ENCODE measurements at regions not wholly inside any gene's neighbourhood (a gene's known extent, or its start where the extent isn't known, plus 50 kb on each side); places are given as distances from the start of the nearest gene placed in this dataset.

- H4K8ac ChIP-seq (ENCODE audit: extremely low read depth, insufficient read depth, low read length) = no peak overlapping the region
- no peaks in the 10 kb centered on the region for H3K79me2 ChIP-seq (ENCODE audit: control insufficient read depth in 1 of 2, insufficient read depth in 2 of 2, low read length in 2 of 2)
- POLR2A ChIA-PET (ENCODE audit: partially characterized antibody) = no interaction called here
Observed at GRCh38 chr2:2823061-2823753, 492.1 kb upstream of the MYT1L start.

More at GRCh38 chr2:2823061-2823753, 492.1 kb upstream of the MYT1L start:
- no peak overlapping the region for H2BK15ac ChIP-seq (ENCODE audit: low read length)
- H2AK5ac ChIP-seq (ENCODE audit: low read depth, low read length) = no peak overlapping the region
- no peak overlapping the region for H3K4me2 ChIP-seq (ENCODE audit: insufficient read depth in 1 of 2, low read depth in 2 of 2, low read length in 2 of 2)
- CTCF ChIA-PET (ENCODE audit: partially characterized antibody) = interaction anchor here (1.4 kb wide), 1 partner anchor 21 kb away, joined by 4 read pairs; no protein-coding TSS in a partner anchor
- DNase-seq (ENCODE audit: low read depth in 1 of 2, low spot score in 2 of 2) (peak in 1 of 2 experiments; percentile 23), FAIRE-seq (no peak)
- H2AFZ ChIP-seq (ENCODE audit: low read length) = no peak overlapping the region
- 89% methylated on average over 3 of the region's 3 CpGs; no CpG with 5 or more reads in 1 of the 2 experiments for WGBS, 2 experiments (ENCODE audit: extremely low coverage in 1 of 2, insufficient coverage in 1 of 2, insufficient read length in 1 of 2, insufficient replicate concordance in 2 of 2, low coverage in 1 of 2, low lambda C conversion rate in 2 of 2, missing lambda C conversion rate in 1 of 2)
- no peak overlapping the region for H4K91ac ChIP-seq (replicated peaks; ENCODE audit: insufficient read length, low read length)
- H2BK5ac ChIP-seq (ENCODE audit: low read depth, low read length) = no peak overlapping the region
- no peak for TF ChIP-seq YY1 (IDR thresholded peaks at IDR 0.05; ENCODE audit: low read depth, low read length)
- TF ChIP-seq TAF7 (optimal IDR thresholded peaks at IDR 0.05; ENCODE audit: borderline replicate concordance, low read depth, low read length) = no peak
- TF ChIP-seq CHD2 (IDR thresholded peaks at IDR 0.05; ENCODE audit: low read length) = no peak
- TF ChIP-seq ATF3 (IDR thresholded peaks at IDR 0.05; ENCODE audit: insufficient read depth, low read depth, low read length) = no peak
- TF ChIP-seq CEBPB (IDR thresholded peaks at IDR 0.05; ENCODE audit: low read depth, low read length) = no peak
- TF ChIP-seq SUZ12 (IDR thresholded peaks at IDR 0.05; ENCODE audit: low read length) = no peak
- no peak for TF ChIP-seq POLR2AphosphoS5 (IDR thresholded peaks at IDR 0.05; ENCODE audit: low read depth, low read length)
- no peak for TF ChIP-seq HDAC6 (IDR thresholded peaks at IDR 0.05; ENCODE audit: low read depth, low read length)
- TF ChIP-seq SIRT6 (IDR thresholded peaks at IDR 0.05; ENCODE audit: low read length) = no peak
- no peak for TF ChIP-seq CTCF (IDR thresholded peaks at IDR 0.05; ENCODE audit: control extremely low read depth in 1 of 3, insufficient read depth in 1 of 3, low read depth in 1 of 3, low read length in 3 of 3)
- no peak for TF ChIP-seq PHF8 (conservative IDR thresholded peaks at IDR 0.05; ENCODE audit: low read depth, low read length)
- H3K9me3 ChIP-seq (ENCODE audit: insufficient read depth in 2 of 2, low read depth in 1 of 2, low read length in 1 of 2) = no peaks in the 10 kb centered on the region; a peak in 1 of 4 replicates
- H4K20me1 ChIP-seq (replicated peaks in 1 of 2; ENCODE audit: control insufficient read depth in 1 of 2, insufficient read depth in 2 of 2, low read length in 2 of 2) = no peaks in the 10 kb centered on the region
- H3K23ac ChIP-seq (ENCODE audit: insufficient read length) = no peak overlapping the region
- H2BK12ac ChIP-seq (ENCODE audit: low read depth, low read length) = no peak overlapping the region
- H3K9ac ChIP-seq (replicated peaks in 1 of 4; ENCODE audit: extremely low read depth in 1 of 4, low read depth in 3 of 4, low read length in 3 of 4) = no peak overlapping the region
- no peaks in the 10 kb centered on the region for H3K27me3 ChIP-seq (replicated peaks in 1 of 4; ENCODE audit: control insufficient read depth in 3 of 4, extremely low read depth in 1 of 4, insufficient read depth in 3 of 4, low read length in 3 of 4)
- H3K14ac ChIP-seq (ENCODE audit: insufficient read length) = no peak overlapping the region
- H3K4me3 ChIP-seq (ENCODE audit: extremely low read depth in 1 of 4, insufficient read depth in 2 of 4, low read depth in 3 of 4, low read length in 4 of 4) = no peak overlapping the region
- H2BK20ac ChIP-seq (ENCODE audit: low read length) = no peak overlapping the region
- H3K4ac ChIP-seq (replicated peaks; ENCODE audit: insufficient read length, low read depth, low read length) = no peak overlapping the region
- no peak overlapping the region for H3K27ac ChIP-seq (ENCODE audit: low read depth, low read length)
- no peak overlapping the region for H4K5ac ChIP-seq (ENCODE audit: insufficient read length, low read depth, low read length)
- H3K36me3 ChIP-seq (ENCODE audit: control insufficient read depth in 2 of 4, insufficient read depth in 4 of 4, low read length in 3 of 4) = no peaks in the 10 kb centered on the region
- no peak overlapping the region for H2BK120ac ChIP-seq (replicated peaks; ENCODE audit: low read depth, low read length)
- no peaks in the 10 kb centered on the region for H3K23me2 ChIP-seq (ENCODE audit: low read depth, low read length)
- no peaks in the 10 kb centered on the region for H3K4me1 ChIP-seq (replicated peaks in 1 of 4; ENCODE audit: control insufficient read depth in 3 of 4, insufficient read depth in 4 of 4, low read length in 3 of 4)
- no peaks in the 10 kb centered on the region for H3K79me1 ChIP-seq (ENCODE audit: low read depth, low read length)
- H3K18ac ChIP-seq (ENCODE audit: extremely low read depth, low read length) = no peak overlapping the region
- no peak overlapping the region for H3K56ac ChIP-seq (replicated peaks; ENCODE audit: insufficient read length, low read depth, low read length)

All from H1 (cell line).